ENCODE measurements at regions not wholly inside any gene's neighbourhood (a gene's known extent, or its start where the extent isn't known, plus 50 kb on each side); places are given as distances from the start of the nearest gene placed in this dataset.

GRCh38 chr1:82411605-82412004 lies 610.9 kb downstream of the ADGRL2 start:
- TF ChIP-seq POLR2A (IDR thresholded peaks at IDR 0.05): no peak
- no peak for TF ChIP-seq CTCF (IDR thresholded peaks at IDR 0.05 in 4 of 5, conservative IDR thresholded peaks at IDR 0.05 in 1 of 5)
- Histone ChIP-seq H3K27me3 (no peaks in the 10 kb centered on the region), H3K4me1 (no peaks in the 10 kb centered on the region), H3K4me3 (no peak overlapping the region), H3K9me3 (no peaks in the 10 kb centered on the region), H3K36me3 (no peaks in the 10 kb centered on the region), H3K27ac (no peak overlapping the region)
- ATAC-seq (no peak), DNase-seq (no peak)
- in situ Hi-C loops (cut with MboI; ENCODE audit: low sequenced_read_pairs in 4 of 4): no loop called here
- intact Hi-C loops (cut with DNase I; ENCODE audit: low total_unique reads): no loop called here

GRCh38 chr1:82405333-82405732 lies 604.6 kb downstream of the ADGRL2 start:
- Histone ChIP-seq H3K27ac (no peak overlapping the region), H3K27me3 (no peaks in the 10 kb centered on the region), H3K9me3 (no peaks in the 10 kb centered on the region), H3K4me1 (no peaks in the 10 kb centered on the region), H3K36me3 (no peaks in the 10 kb centered on the region), H3K4me3 (no peak overlapping the region)
- TF ChIP-seq POLR2A (IDR thresholded peaks at IDR 0.05) (no peak), CTCF (IDR thresholded peaks at IDR 0.05 in 4 of 5, conservative IDR thresholded peaks at IDR 0.05 in 1 of 5) (no peak)
- intact Hi-C loops (cut with DNase I; ENCODE audit: low total_unique reads): no loop called here
- in situ Hi-C loops (cut with MboI; ENCODE audit: low sequenced_read_pairs in 4 of 4): no loop called here
- DNase-seq (no peak), ATAC-seq (no peak)

- ATAC-seq (no peak), DNase-seq (no peak)
- in situ Hi-C loops (cut with MboI; ENCODE audit: low sequenced_read_pairs in 4 of 4): no loop called here
- Histone ChIP-seq H3K9me3 (no peaks in the 10 kb centered on the region), H3K4me1 (no peaks in the 10 kb centered on the region), H3K36me3 (no peaks in the 10 kb centered on the region), H3K27ac (no peak overlapping the region), H3K4me3 (no peak overlapping the region), H3K27me3 (no peaks in the 10 kb centered on the region)
- intact Hi-C loops (cut with DNase I; ENCODE audit: low total_unique reads): no loop called here
- no peak for TF ChIP-seq CTCF (IDR thresholded peaks at IDR 0.05 in 4 of 5, conservative IDR thresholded peaks at IDR 0.05 in 1 of 5)
- TF ChIP-seq POLR2A (IDR thresholded peaks at IDR 0.05): no peak
These were observed 600.4 kb downstream of the ADGRL2 start for GRCh38 chr1:82401116-82401515.

- H3K4me3 ChIP-seq: no peak overlapping the region
- DNase-seq: no peak
- in situ Hi-C loops (cut with MboI; ENCODE audit: low sequenced_read_pairs in 4 of 4): no loop called here
- H3K27me3 ChIP-seq: no peaks in the 10 kb centered on the region
- TF ChIP-seq POLR2A (IDR thresholded peaks at IDR 0.05): no peak
- no peak for TF ChIP-seq CTCF (IDR thresholded peaks at IDR 0.05 in 4 of 5, conservative IDR thresholded peaks at IDR 0.05 in 1 of 5)
- intact Hi-C loops (cut with DNase I; ENCODE audit: low total_unique reads): no loop called here
- H3K4me1 ChIP-seq: no peaks in the 10 kb centered on the region
- H3K27ac ChIP-seq: no peak overlapping the region
- H3K36me3 ChIP-seq: no peaks in the 10 kb centered on the region
- H3K9me3 ChIP-seq: no peaks in the 10 kb centered on the region
- ATAC-seq: no peak
These were observed 599.8 kb downstream of the ADGRL2 start for GRCh38 chr1:82400521-82400920.

- Histone ChIP-seq H3K4me3 (no peak overlapping the region), H3K27me3 (no peaks in the 10 kb centered on the region), H3K27ac (no peak overlapping the region), H3K4me1 (no peaks in the 10 kb centered on the region), H3K9me3 (no peaks in the 10 kb centered on the region), H3K36me3 (no peaks in the 10 kb centered on the region)
- in situ Hi-C loops (cut with MboI; ENCODE audit: low sequenced_read_pairs in 4 of 4): no loop called here
- ATAC-seq: no peak
- DNase-seq: no peak
- TF ChIP-seq CTCF (IDR thresholded peaks at IDR 0.05 in 4 of 5, conservative IDR thresholded peaks at IDR 0.05 in 1 of 5) (no peak), POLR2A (IDR thresholded peaks at IDR 0.05) (no peak)
- intact Hi-C loops (cut with DNase I; ENCODE audit: low total_unique reads): no loop called here
These were observed 598.4 kb downstream of the ADGRL2 start for GRCh38 chr1:82399093-82399492.

All from gastrocnemius medialis (tissue), 4 donors.